Large intestine (tissue), 3 donors: ENCODE measurements at regions not wholly inside any gene's neighbourhood (a gene's known extent, or its start where the extent isn't known, plus 50 kb on each side); places are given as distances from the start of the nearest gene placed in this dataset.

ENCODE experiments used
- DNase-seq, 2 donors: peaks; one replicate each; pipeline versions ENCODE4 v3.0.0 to v3.0.0-alpha.2; 2013
- H3K27ac ChIP-seq: one replicate; pipeline ENCODE4 v1.5.1; 2013; ENCODE audit warnings: low read length
- H3K27me3 ChIP-seq: 2 replicates; pipeline ENCODE4 v1.6.1; 2013; ENCODE audit warnings: low read length; ENCODE audit not compliant: control insufficient read depth, insufficient read depth
- H3K36me3 ChIP-seq: 2 replicates; pipeline ENCODE4 v1.6.1; 2013; ENCODE audit warnings: low read length; ENCODE audit not compliant: control insufficient read depth, insufficient read depth
- H3K4me1 ChIP-seq: one replicate; pipeline ENCODE4 v1.6.1; 2013; ENCODE audit warnings: low read length; ENCODE audit not compliant: control insufficient read depth, insufficient read depth
- H3K4me3 ChIP-seq: one replicate; pipeline ENCODE4 v1.5.1; 2013; ENCODE audit warnings: low read length
- H3K9me3 ChIP-seq: one replicate; pipeline ENCODE4 v1.6.1; 2013; ENCODE audit warnings: mild to moderate bottlenecking, low read depth, low read length, moderate library complexity; ENCODE audit not compliant: control insufficient read depth
- WGBS: methylation state at CpG from one replicate; pipeline ENCODE4 v1.1.5; 2013; ENCODE audit warnings: low lambda C conversion rate; ENCODE audit not compliant: insufficient coverage; 5-methylcytosine and 5-hydroxymethylcytosine counted together

- Histone ChIP-seq H3K27ac (no peak overlapping the region), H3K27me3 (no peaks in the 10 kb centered on the region), H3K4me3 (no peak overlapping the region), H3K9me3 (no peaks in the 10 kb centered on the region), H3K36me3 (no peaks in the 10 kb centered on the region), H3K4me1 (no peaks in the 10 kb centered on the region)
- DNase-seq = no peak
- WGBS = 90% methylated on average over 1 of the region's 1 CpG
These were observed 1045.4 kb upstream of the MIR17HG start for GRCh38 chr13:90302107-90302506.

GRCh38 chr13:90305796-90306195 lies 1041.7 kb upstream of the MIR17HG start:
- no peak overlapping the region for H3K27ac ChIP-seq
- no peak for DNase-seq
- 100% methylated on average over 1 of the region's 1 CpG for WGBS
- H3K9me3 ChIP-seq = no peaks in the 10 kb centered on the region
- H3K36me3 ChIP-seq = no peaks in the 10 kb centered on the region
- no peaks in the 10 kb centered on the region for H3K27me3 ChIP-seq
- no peak overlapping the region for H3K4me3 ChIP-seq
- H3K4me1 ChIP-seq = no peaks in the 10 kb centered on the region

GRCh38 chr13:90307136-90307535 lies 1040.4 kb upstream of the MIR17HG start:
- Histone ChIP-seq H3K27ac (no peak overlapping the region), H3K27me3 (no peaks in the 10 kb centered on the region), H3K4me1 (no peaks in the 10 kb centered on the region), H3K4me3 (no peak overlapping the region), H3K9me3 (no peaks in the 10 kb centered on the region), H3K36me3 (no peaks in the 10 kb centered on the region)
- DNase-seq = no peak
- WGBS = 100% methylated on average over 3 of the region's 6 CpGs

- no peaks in the 10 kb centered on the region for H3K27me3 ChIP-seq
- no peak for DNase-seq
- no peak overlapping the region for H3K4me3 ChIP-seq
- H3K27ac ChIP-seq = no peak overlapping the region
- no peaks in the 10 kb centered on the region for H3K4me1 ChIP-seq
- H3K9me3 ChIP-seq = no peaks in the 10 kb centered on the region
- no peaks in the 10 kb centered on the region for H3K36me3 ChIP-seq
These were observed 1039.2 kb upstream of the MIR17HG start for GRCh38 chr13:90308249-90308648.

GRCh38 chr13:90311929-90312328 lies 1035.6 kb upstream of the MIR17HG start:
- H3K9me3 ChIP-seq = no peaks in the 10 kb centered on the region
- no peak overlapping the region for H3K4me3 ChIP-seq

GRCh38 chr13:90315061-90315460 lies 1032.4 kb upstream of the MIR17HG start:
- peak in 1 of 2 donors; percentile 12 for DNase-seq
- H3K27me3 ChIP-seq = no peaks in the 10 kb centered on the region
- H3K4me1 ChIP-seq = no peaks in the 10 kb centered on the region
- H3K4me3 ChIP-seq = no peak overlapping the region
- H3K36me3 ChIP-seq = no peaks in the 10 kb centered on the region
- no peaks in the 10 kb centered on the region for H3K9me3 ChIP-seq
- WGBS = no CpG with 5 or more reads among the region's 2 CpGs
- H3K27ac ChIP-seq = no peak overlapping the region

More at GRCh38 chr13:90311929-90312328, 1035.6 kb upstream of the MIR17HG start:
- Histone ChIP-seq H3K4me1 (no peaks in the 10 kb centered on the region), H3K36me3 (no peaks in the 10 kb centered on the region), H3K27me3 (no peaks in the 10 kb centered on the region), H3K27ac (no peak overlapping the region)
- DNase-seq = no peak
- 84% methylated on average over 7 of the region's 7 CpGs for WGBS

GRCh38 chr13:90320664-90321063 lies 1026.8 kb upstream of the MIR17HG start:
- Histone ChIP-seq H3K27ac (no peak overlapping the region), H3K27me3 (no peaks in the 10 kb centered on the region), H3K4me3 (no peak overlapping the region), H3K4me1 (no peaks in the 10 kb centered on the region), H3K9me3 (no peaks in the 10 kb centered on the region), H3K36me3 (no peaks in the 10 kb centered on the region)
- DNase-seq = no peak
- 80% methylated on average over 1 of the region's 4 CpGs for WGBS

- Histone ChIP-seq H3K27ac (no peak overlapping the region), H3K4me3 (no peak overlapping the region), H3K27me3 (no peaks in the 10 kb centered on the region), H3K9me3 (no peaks in the 10 kb centered on the region), H3K36me3 (no peaks in the 10 kb centered on the region), H3K4me1 (no peaks in the 10 kb centered on the region)
- 100% methylated on average over 2 of the region's 9 CpGs for WGBS
- no peak for DNase-seq
These were observed 1026.1 kb upstream of the MIR17HG start for GRCh38 chr13:90321281-90321931.

- H3K27me3 ChIP-seq = no peaks in the 10 kb centered on the region
- DNase-seq = no peak
- H3K4me1 ChIP-seq = no peaks in the 10 kb centered on the region
- H3K27ac ChIP-seq = no peak overlapping the region
- no peaks in the 10 kb centered on the region for H3K36me3 ChIP-seq
- no peak overlapping the region for H3K4me3 ChIP-seq
- WGBS = no CpG with 5 or more reads among the region's 1 CpG
- H3K9me3 ChIP-seq = no peaks in the 10 kb centered on the region
These were observed 1017.8 kb upstream of the MIR17HG start for GRCh38 chr13:90329641-90330040.

GRCh38 chr13:90331974-90332373 lies 1015.5 kb upstream of the MIR17HG start:
- Histone ChIP-seq H3K4me1 (no peaks in the 10 kb centered on the region), H3K27me3 (no peaks in the 10 kb centered on the region), H3K9me3 (no peaks in the 10 kb centered on the region), H3K4me3 (no peak overlapping the region), H3K36me3 (no peaks in the 10 kb centered on the region), H3K27ac (no peak overlapping the region)
- no peak for DNase-seq
- 88% methylated on average over 1 of the region's 1 CpG for WGBS

GRCh38 chr13:90336507-90336906 lies 1011.0 kb upstream of the MIR17HG start:
- WGBS = no CpG with 5 or more reads among the region's 4 CpGs
- H3K27me3 ChIP-seq = no peaks in the 10 kb centered on the region
- no peak overlapping the region for H3K27ac ChIP-seq
- no peak for DNase-seq
- H3K4me3 ChIP-seq = no peak overlapping the region
- H3K9me3 ChIP-seq = no peaks in the 10 kb centered on the region
- H3K4me1 ChIP-seq = no peaks in the 10 kb centered on the region
- no peaks in the 10 kb centered on the region for H3K36me3 ChIP-seq
